Esophagus mucosa (tissue), 1 donor: ENCODE measurements at regions not wholly inside any gene's neighbourhood (a gene's known extent, or its start where the extent isn't known, plus 50 kb on each side); places are given as distances from the start of the nearest gene placed in this dataset.

Experiments
- ATAC-seq: fragments of 200-7000 bp; cut with Tn5 transposase; one replicate; pipeline ENCODE4 v1.9.1; 2020
- donor health status: DM: yes; HTN: yes; CAD: no.

DNA sequence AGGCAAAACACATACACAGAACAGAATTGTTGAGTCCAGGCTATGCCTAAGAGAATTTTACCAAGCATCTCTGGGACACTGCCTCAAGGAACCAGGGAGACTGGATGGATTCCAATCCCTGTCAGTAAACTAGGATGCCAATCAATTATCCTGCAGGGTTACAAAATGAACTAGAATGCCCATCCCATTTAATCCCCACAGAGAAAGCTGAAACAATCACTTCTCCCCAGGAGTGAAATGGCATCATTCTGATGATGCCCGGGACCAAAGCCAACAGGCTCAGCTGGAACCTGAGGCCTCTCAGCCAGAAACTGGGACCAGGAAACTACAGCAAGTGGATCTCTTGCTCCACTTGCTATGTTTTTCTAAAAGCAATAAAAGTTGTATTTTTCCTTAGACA is 130.0 kb upstream of the TJP1 start:
- no peak for ATAC-seq

DNA sequence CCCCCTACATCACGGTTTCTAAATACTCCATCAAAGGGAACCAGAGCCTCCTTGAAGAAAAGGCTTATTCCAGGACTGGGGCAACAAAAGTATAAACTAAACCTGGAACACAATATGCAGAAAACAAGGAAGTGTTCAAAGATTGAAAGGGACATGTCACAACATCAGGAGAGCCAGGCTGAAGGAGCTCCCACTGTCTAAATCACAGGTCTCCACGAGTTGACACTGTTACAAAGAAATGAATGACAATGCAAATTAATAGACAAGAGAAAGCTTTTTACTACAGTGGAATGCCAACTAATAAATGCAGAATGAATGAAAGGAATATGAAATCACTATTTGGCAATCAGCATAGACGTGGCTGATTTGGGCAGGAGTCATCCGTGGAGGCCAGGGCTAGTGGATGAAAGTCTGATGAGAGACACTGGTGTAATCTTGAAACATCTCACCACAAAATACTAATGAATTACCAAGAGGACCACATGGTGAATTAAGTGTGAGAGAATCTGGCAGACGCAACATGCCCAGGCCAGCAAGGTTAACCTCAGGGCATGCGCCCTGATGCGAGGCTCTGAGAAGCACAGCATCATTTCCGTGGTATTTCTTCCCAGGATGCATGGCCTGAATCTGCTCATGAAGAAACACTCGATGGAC is 123.8 kb upstream of the TJP1 start:
- ATAC-seq, result peak; percentile 39

DNA sequence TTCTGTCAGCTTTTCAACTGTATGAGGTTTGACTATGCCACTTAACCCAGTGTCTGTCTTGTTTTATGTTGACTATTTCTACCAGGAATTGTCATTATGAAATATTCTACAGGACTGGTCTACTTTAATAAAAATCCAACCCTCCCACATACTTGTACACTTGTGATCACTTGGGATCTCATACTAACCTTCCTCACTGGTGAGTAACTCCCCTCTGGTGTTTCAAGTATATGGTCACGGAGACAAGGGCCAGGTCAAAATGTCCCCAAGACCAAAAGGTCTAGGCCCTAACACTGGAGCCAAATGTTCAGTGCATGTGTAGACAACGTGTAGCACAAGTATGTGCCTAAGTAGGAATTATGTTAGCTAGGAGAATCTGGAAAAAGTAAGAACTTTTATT is 122.7 kb upstream of the TJP1 start:
- no peak for ATAC-seq

DNA sequence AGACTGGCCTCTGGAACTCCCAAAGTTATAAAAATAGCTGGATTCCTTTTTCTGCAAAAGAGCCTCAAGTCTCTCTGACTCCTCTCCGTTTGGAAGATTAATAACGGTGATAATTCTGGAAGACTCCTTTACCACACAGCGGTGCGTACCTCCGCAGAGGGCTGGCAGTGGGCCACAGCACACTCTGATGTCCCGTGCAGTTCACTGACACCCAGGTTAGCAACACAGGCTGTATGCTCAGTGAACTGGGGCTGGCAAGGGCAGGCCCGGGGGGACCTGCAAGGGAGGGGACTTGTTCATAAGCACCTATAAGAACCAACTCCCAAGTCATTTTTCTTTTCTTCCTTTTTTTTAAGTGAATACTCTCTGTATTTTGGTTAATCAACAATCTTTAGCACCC is 120.3 kb upstream of the TJP1 start:
- no peak for ATAC-seq

DNA sequence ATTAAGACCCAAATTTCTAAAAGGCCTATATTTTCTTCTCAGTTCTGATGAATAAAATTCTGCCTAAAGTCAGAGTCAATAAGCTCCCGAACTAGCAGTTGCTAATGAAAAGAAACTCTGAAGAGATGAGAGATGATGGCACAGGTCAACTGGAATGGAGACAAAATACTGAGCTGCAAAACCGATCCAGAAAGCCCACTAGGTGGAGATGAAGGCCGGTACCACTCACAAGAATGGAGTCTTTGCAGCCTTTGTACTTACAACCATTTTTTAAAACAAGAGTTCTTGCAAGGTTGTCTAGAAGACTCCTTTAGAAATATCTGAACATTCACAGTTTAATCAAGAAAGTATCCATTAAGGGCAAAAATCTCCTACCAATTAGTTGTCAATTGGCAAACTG is 119.9 kb upstream of the TJP1 start:
- no peak for ATAC-seq

DNA sequence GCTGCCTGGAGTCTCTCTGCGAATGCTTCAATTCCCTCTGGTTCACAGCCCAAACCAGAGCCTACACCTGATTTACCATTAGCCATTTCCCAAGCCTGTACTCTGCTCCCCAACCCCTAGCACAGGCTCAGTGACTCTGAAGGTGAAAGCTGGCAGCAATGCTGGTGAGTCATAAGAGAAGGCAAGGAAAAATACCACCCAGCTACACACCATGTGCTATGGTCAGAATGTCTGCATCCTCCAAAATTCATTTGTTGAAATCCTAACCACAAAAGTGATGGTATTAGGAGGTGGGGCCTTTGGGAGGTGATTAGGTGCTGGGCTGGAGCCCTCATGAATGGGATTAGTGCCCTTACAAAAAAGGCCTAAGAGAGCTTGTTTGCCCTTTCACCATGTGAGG is 117.1 kb upstream of the TJP1 start:
- ATAC-seq, result peak; percentile 52

DNA sequence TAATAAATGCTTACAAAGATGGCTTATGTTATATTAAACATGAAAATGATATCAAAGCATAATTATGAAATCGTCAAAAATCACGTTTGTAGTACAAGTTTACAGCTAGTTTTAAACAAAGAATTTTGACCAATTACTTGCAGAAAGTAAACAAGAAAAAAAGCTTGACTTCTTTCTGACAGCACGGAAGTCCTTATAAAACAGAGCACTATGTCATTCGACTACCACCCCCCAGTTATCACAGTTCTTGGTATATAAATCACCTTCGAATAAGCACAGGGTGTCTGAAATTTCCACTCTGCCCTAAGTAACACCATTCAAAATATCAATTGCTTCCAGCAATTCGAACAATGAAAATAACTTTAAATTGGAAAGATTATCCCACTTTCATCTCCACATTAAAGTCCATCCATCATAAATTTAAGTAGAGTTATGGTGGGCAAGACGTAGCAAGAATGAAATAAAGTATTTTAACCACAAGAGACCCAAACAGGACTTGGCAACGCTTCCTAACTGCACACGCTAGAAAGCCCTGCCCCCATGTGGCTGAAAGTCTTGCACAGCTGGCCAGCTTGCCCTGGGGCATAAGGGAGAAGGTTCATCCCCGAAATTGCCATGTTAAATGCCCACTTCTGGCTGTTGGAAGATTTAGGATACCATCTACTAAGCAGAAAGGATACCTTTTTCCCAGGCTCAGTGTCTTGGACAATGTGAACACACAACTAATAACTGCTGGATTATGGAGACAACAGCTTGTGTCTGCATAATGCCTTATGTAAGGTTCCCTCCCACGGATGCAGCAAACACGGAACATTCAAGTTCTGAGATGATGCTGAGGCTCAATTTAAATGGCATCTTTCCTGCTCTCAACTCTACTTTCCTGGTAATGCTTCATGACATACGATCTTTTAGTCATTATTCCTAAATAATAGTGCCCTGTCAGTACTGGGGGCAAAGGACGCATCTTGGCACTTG is 116.4 kb upstream of the TJP1 start:
- ATAC-seq, result no peak

DNA sequence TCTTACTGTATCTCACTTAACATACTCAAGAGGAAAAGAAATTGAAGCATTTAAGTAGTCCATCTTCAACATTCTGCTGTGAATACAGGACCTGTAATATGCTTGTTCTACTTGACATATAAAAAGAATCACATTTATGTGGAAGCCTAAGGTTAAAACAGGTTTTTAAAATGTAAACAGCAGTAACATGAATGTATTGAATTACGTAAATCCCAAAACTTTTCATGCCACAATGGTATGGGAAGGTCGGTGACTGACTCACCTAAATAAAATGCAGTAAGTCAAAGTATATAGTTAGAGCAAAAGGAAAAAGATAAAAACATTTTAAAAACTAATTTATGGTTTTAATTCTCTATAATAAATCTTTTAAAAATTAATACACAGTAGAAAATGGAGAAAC is 115.7 kb upstream of the TJP1 start:
- peak; percentile 45 for ATAC-seq

DNA sequence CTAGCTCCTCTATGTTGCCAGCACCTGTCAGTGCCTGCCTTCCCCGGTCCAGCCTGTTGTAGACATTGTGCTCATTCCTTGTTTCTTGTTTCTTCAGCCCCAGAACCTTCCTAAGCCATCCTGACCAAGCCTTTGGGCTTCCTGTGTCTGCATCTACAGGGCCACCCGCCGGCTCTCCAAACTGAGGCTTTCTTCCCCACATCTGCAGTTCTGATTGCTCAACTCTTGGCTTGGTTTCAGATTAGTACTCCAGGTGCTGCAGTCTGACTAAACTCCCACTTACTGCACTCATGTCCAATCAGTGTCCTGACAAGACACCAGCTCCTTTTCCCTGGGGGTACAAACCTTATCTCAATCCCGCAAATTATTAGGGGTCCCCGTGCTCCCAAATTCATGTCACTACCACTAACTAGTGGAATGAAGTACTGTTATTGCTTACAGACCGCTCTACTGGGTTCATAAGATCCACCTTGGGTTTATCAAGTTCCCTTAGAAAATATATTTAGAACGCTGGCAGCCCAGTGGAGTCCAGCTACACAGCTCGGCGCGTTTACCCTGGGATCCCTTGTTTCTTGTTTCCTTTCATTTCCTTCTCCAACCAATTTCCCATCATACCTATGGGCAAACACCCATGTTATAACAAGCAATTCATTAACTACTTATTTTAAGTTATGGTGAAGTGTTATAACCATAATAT is 114.2 kb upstream of the TJP1 start:
- ATAC-seq, result peak; percentile 27

DNA sequence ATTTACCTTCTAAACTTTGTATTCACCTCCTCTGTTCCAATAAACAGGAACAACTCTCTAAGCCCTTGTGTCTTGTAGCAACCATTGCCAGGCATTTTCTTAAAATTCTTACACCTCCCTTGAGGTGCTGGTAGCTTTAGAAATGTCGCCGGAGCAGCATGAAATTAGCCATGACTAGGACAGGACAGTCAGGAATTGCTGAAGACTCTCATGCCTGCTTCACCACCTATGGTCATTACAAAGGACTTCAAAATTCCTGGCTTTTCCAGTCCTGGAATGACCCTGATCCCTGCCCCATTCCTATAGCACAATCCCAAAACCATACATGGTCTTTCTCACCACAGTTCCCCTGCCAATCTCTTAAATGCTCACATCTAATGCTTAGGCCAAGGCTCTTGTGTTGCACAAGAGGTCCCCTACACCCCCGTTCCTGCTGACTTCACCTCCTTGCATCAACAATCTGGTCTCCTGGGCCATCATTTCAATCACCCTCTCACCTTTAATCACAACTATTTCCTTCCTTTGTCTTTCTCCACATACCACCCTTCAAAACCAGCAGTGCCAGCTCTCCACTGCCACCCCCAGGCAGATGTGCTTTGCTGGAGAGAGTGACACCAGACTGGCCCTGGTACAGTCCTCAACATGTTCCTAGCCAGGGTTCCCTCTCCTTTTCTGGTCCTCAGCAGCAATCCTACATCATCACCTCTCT is 113.2 kb upstream of the TJP1 start:
- ATAC-seq, result peak; percentile 54

DNA sequence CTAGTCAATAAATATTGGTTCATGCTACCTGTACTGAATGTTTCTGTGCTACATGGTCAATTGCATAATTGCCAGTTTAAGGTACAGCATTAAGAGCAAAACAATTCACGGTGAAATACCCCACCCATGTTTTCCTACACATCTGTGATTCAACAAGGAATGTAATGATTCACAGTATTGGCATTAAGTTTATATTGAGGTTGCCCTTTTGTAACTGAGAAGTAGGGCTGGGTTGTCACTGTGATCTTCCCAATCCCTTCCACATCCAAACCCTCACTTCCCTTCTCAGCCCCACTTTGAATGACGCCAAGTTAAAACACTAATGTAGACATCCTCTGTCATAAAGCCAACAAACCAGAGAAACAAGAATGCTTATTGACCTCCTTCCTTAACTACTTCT is 112.0 kb upstream of the TJP1 start:
- peak; percentile 80 for ATAC-seq

DNA sequence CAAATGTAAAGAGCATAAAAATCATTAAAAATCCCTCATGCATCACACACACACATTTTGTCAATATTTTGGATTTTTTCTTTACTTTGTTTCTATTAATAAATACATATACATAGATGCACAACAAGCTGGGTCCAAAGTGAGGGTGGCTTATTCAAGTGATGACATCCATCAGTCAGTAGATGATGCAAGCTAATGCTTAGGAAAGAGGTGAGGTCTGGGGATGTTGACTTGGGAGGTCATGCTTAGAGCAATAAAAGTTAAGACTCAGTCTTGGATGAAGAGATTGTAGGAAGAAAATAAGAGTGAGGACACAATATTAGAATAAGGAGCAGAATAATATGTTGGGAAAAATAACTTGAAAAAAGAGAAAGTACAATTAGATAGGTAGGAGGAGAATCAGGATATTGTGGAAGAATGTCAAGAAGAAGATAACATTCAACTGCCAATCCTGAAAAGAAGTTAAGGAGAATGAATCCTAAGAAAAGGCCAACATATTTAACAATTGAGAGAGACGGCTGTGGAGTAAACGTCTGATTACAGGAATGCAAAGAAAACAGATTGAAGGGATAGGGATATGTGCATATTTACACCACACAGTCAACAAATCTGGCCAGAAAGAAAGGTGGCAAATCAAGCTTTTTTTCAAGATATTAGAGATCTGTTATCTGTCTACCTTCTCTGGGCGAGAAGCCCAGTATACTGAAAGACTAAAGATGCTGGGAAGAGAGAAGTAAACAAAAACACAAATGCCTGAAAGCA is 111.0 kb upstream of the TJP1 start:
- no peak for ATAC-seq

DNA sequence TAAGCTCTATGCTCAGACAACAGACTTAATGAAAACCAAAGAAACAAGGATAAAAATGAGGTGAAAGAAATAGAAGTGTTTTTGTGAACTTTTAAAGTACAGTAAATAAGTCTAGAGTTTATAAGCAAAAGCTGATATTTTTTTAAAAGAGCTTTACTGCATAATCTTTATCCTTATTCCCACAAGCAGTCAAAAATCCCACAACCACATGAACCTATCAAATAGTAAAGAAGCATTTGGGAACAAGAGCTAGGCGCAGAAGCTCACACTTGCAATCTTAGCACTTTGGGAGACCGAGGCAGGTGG is 103.8 kb upstream of the TJP1 start:
- no peak for ATAC-seq

DNA sequence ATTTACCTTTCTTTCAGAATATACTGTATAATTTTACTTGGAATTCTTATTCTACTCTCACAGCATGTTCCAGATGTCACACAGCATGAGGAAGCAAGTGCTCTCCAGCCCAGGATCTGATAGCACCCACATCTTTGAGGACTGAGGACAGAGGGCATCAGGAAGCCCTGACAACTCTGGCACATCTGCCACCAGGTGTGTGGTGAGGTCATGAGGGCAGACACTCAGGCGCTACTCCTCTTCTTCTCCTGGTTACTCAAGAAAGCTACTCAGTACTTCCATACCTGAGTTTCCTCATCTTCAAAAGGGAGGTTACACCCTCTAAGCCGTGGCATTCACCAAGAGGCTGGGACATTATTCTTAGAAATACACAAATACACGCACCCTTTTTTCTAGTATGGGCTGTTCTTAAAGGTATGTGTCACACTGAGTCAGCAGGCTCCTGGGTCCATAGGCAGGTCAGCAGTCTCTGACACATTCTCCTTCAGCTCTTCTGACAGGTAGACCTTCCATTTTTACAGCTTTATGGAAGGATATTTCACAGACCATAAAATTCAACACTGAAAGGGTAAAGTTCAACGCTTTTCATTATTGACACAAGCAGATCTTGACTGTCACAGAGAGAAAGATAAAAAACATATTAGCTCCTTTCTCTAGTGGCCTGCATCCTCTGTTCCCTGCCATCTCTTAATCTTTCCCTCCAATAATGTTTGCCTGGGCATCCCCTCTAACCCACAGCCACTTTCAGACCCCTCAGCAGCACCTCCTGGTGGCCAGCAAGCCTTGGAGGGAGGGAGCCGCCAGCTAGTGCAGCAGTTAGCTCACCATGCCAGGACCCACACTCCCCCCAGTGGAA is 103.2 kb upstream of the TJP1 start:
- ATAC-seq, result peak; percentile 97

DNA sequence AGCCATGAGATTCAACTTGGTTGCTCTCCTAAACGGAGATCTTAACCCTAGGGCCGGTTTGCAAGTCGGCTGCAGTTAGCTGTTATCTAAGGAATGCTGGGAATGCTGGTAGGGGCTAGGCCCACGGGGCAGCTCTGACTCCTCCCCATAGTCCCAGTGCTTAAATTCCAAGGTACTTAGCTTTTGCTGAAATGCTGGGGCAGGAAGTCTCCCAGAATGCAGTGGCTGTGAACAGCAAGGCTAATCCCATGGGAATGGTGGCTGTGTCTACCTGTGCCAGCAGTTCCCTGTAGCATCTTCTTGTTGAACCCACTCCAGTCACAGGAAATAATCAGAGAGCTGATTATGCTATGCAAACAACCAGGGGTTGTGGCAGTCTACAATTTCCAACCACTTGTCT is 102.5 kb upstream of the TJP1 start:
- no peak for ATAC-seq

DNA sequence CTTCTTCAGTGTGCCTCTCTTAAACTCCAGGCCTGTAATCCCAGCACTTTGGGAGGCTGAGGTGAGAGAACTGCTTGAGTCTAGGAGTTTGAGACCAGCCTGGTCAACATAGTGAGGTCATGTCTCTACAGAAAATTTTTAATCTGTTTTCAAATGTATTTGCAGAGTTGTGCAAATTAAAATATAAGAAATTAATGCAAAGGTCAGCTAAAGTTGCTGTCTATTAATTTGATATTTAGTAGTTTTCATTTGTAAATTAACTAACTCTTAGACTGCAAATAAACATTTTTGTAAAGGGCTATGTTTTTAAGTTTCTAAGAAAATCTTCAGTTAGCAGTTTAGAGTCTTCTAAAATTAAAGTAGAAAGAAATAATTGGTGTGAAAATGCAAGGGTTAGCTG is 99.9 kb upstream of the TJP1 start:
- ATAC-seq, result no peak

DNA sequence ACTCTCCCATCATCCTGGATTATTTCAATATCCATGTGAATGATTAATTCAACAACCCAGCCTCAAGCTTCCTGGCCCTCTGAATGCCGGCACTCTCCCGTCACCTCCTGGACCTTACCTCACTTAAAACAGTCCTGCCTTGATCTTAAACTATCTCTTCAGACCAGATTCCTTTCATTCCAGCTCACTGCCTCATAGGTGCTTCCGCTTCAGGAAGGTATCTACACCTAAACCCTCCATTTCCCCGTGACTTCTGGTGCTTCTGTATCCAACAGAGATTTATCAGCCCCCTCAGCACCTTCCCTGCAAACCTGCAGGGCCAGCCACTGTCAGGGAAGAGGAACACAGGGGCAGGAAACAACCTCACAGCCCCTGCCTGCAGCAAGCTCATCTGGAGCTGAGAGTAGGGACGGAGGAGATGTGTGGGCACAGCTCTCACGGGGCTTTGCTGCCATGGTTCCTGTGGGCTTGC is 98.9 kb upstream of the TJP1 start:
- ATAC-seq, result peak; percentile 47

DNA sequence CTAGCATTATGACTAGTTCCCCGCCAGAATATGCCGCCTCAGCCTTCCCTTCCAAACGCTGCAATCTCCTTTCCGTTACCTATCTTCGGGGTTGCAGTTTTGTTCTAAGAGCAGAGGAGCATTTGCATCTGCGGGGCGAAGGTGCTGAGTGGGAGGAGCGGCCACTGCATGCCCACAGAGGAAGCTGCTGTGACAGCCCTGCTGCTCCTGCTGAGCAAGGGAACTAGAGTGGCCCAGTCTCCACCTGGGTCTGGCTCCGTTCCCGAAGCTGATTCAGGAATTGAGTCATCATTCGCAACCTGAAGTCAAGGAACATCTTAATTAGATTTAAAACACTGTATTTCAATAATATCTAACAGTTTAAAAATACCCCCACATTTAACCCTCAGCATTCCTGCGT is 98.2 kb upstream of the TJP1 start:
- ATAC-seq, result peak; percentile 75

DNA sequence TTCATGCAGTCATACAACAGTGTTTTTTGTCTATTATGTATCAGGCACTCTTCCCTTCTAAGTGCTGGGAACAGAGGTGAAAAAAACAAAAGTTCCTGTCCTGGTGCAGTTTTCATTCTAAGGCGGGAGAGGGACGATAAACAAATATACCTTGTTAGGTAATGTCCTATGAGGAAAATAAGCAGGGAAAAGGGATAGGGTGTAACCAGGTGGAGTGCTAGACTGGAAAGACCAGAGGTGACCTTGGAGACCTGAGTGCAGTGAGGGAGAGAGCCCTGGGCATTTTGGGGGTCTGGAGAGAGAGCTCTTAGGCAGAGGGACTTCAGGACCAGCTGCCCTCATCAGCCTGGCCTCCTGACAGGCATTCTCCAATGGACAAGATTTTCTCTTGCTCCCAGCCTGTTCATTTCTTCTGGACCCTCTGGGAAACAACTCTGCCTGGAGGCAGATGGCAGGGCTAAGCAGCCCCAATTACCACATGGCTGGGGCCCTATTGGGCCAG is 97.2 kb upstream of the TJP1 start:
- no peak for ATAC-seq

DNA sequence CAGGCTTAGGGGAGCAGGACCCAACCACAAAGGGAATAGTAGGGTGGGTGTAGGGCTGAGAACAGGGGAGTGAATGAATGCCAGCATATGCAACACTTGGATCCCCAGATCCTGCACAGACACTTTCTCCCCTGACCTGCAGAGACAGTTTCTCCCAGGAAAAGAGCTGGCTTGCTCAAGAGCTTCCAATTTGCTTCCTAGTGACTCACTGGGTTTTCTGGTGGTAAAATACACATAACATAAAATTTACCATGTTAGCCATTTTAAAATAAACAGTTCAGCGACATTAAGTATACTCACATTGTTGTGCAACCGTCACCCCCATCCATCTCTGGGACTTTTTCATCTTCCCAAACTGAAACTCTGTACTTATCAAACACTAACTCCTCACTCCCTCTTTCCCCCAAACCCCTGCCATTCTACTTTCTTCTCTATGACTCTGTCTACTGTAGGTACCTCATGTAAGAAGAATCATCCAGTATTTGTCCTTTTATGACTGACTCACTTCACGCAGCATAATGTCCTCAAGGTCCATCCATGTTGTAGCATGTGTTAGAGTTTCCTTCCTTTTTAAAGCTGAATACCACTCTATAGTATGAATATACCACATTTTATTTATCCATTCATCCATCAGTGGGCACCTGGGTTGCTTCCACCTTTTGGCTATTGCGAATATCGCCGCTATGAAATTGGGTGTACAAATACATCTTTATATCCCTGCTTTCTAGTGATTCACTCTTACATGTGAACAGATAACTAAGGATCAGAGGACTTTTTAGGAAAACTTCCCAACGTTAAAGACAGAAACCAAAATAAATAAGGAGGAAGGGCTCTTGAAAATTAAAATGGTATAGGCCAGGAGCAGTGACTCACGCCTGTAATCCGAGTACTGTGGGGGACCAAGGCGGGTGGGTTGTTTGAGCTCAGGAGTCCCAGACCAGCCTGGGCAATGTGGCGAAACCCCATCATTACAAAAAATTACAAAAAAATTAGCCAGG is 95.6 kb upstream of the TJP1 start:
- ATAC-seq, result no peak
